K562 (cell line): ENCODE measurements at regions not wholly inside any gene's neighbourhood (a gene's known extent, or its start where the extent isn't known, plus 50 kb on each side); places are given as distances from the start of the nearest gene placed in this dataset.

Source experiments
- ATAC-seq: fragments of 200-7000 bp; cut with Tn5 transposase; 3 replicates; pipeline ENCODE4 v1.9.1; 2020; ENCODE audit warnings: moderate library complexity
- BruUV-seq: library from RNA; stranded (reverse); fragments of 400-500 nt; replicated peaks from 2 replicates; lab custom pipeline; 2021; lab: Mats Ljungman, UMichigan
- CTCF ChIA-PET: fragments of 300-600 bp; formaldehyde crosslinking; extraction: SDS; loops from one replicate; lab custom pipeline; 2021; ENCODE audit warnings: low intra/inter-chr PET ratio; lab: Yijun Ruan, JAX
- POLR2A ChIA-PET: fragments of 300-600, 350-650 bp; sonication (Branson Sonifier 250); formaldehyde crosslinking; extraction: SDS; loops from one replicate; lab custom pipeline; 2021; ENCODE audit warnings: antibody characterized with exemption, inconsistent platforms; lab: Yijun Ruan, JAX
- DNase-seq, 4 experiments: peaks; one replicate each; pipeline versions ENCODE4 v3.0.0 to v3.0.0-alpha.2; 2011 to 2018; ENCODE audit warnings: low spot score in 3 of 4, mixed read lengths in 3 of 4; ENCODE audit errors: extremely low read depth in 1 of 4
- FAIRE-seq: peaks from 2 replicates; lab custom pipeline; 2011; peaks lifted over from hg19 to GRCh38; lab: Jason Lieb, UNC
- H2AFZ ChIP-seq: 2 replicates; pipeline ENCODE4 v1.6.0; 2011; ENCODE audit warnings: low read depth, low read length, control low read depth, inconsistent platforms
- H3K27ac ChIP-seq: fragments of 200-600 bp; 3 replicates; pipeline ENCODE4 v1.8.0; 2011; ENCODE audit warnings: low read depth, mild to moderate bottlenecking, control low read depth, inconsistent platforms, low read length, moderate library complexity, mixed read lengths; ENCODE audit errors: extremely low read depth
- H3K27me3 ChIP-seq, 2 experiments: fragments of 300-600 bp in 1 of 2; 2 replicates in 1 of 2; 3 replicates in 1 of 2; pipeline versions ENCODE4 v1.6.0 to v1.8.0; 2011; ENCODE audit warnings: inconsistent platforms in 2 of 2, low read length in 2 of 2, mild to moderate bottlenecking in 1 of 2, mixed read lengths in 1 of 2, moderate library complexity in 1 of 2; ENCODE audit not compliant: control insufficient read depth in 2 of 2, insufficient read depth in 2 of 2
- H3K36me3 ChIP-seq: fragments of 300-600 bp; 3 replicates; pipeline ENCODE4 v1.8.0; 2011; ENCODE audit warnings: mild to moderate bottlenecking, low read length, inconsistent platforms; ENCODE audit not compliant: control insufficient read depth, insufficient read depth
- H3K4me1 ChIP-seq, 2 experiments: fragments of 200-600 bp in 1 of 2; replicated peaks in 1 of 2; 2 replicates in 1 of 2; 3 replicates in 1 of 2; pipeline versions ENCODE4 v1.5.1 to v1.8.0; 2011; ENCODE audit warnings: inconsistent platforms in 2 of 2, low read length in 2 of 2, mild to moderate bottlenecking in 1 of 2, mixed read lengths in 1 of 2, moderate library complexity in 1 of 2; ENCODE audit not compliant: control insufficient read depth in 2 of 2, insufficient read depth in 2 of 2
- H3K4me2 ChIP-seq: 2 replicates; pipeline ENCODE4 v1.6.1; 2011; ENCODE audit warnings: low read length, control low read depth, inconsistent platforms, mixed read lengths; ENCODE audit not compliant: insufficient read depth
- H3K4me3 ChIP-seq: fragments of 200-600 bp; sonication (generic), shearing (Covaris generic); 2 replicates; pipeline ENCODE4 v1.5.1; 2016; ENCODE audit warnings: control low read depth, inconsistent platforms
- H3K79me2 ChIP-seq: fragments of 200-600 bp; 3 replicates; pipeline ENCODE4 v1.8.0; 2011; ENCODE audit warnings: low read length, inconsistent platforms; ENCODE audit not compliant: control insufficient read depth, insufficient read depth
- H3K9ac ChIP-seq, 2 experiments: 2 replicates each; pipeline versions ENCODE4 v1.6.0 to v1.6.1; 2011; ENCODE audit warnings: low read depth in 2 of 2, low read length in 2 of 2, control low read depth in 1 of 2, inconsistent platforms in 1 of 2, mild to moderate bottlenecking in 1 of 2, mixed read lengths in 1 of 2; ENCODE audit not compliant: insufficient read depth in 1 of 2
- H3K9me1 ChIP-seq: one replicate; pipeline ENCODE4 v1.6.0; 2011; ENCODE audit warnings: inconsistent platforms, mild to moderate bottlenecking, low read length, moderate library complexity; ENCODE audit not compliant: control insufficient read depth, insufficient read depth
- H3K9me3 ChIP-seq: replicated peaks from 2 replicates; pipeline ENCODE4 v1.5.1; 2011; ENCODE audit warnings: low read depth, low read length, inconsistent platforms; ENCODE audit not compliant: control insufficient read depth, insufficient read depth
- H4K20me1 ChIP-seq: replicated peaks from 2 replicates; pipeline ENCODE4 v1.6.1; 2011; ENCODE audit warnings: low read length, inconsistent platforms, mixed read lengths; ENCODE audit not compliant: control insufficient read depth, insufficient read depth
- CCNT2 ChIP-seq: IDR thresholded peaks from 2 replicates; pipeline ENCODE4 v1.6.1; 2011; ENCODE audit warnings: borderline replicate concordance, low read depth, mild to moderate bottlenecking, moderate library complexity, mixed read lengths, low read length; ENCODE audit not compliant: insufficient read length; ENCODE audit errors: extremely low read depth
- CEBPB ChIP-seq: fragments of 450-650 bp; IDR thresholded peaks from 2 replicates; pipeline ENCODE4 v1.6.1; 2016; ENCODE audit warnings: missing genetic modification characterization, missing compliant biosample characterization
- EP300 ChIP-seq: IDR thresholded peaks from 2 replicates; pipeline ENCODE4 v1.6.1; 2012; ENCODE audit warnings: low read length, improper control_type of control experiment
- HNRNPUL1 ChIP-seq: fragments of 200-400 bp; formaldehyde crosslinking; IDR thresholded peaks from 2 replicates; pipeline ENCODE4 v1.6.1; 2017; ENCODE audit warnings: low read length
- KLF6 ChIP-seq: fragments of 250-450 bp; sonication (Bioruptor Pico); IDR thresholded peaks from 2 replicates; pipeline ENCODE4 v1.4.0; 2020; ENCODE audit warnings: mild to moderate bottlenecking, moderate library complexity, borderline replicate concordance
- MAFF ChIP-seq: IDR thresholded peaks from 2 replicates; pipeline ENCODE4 v1.6.1; 2012; ENCODE audit warnings: low read length, improper control_type of control experiment
- MAFK ChIP-seq: IDR thresholded peaks from 2 replicates; pipeline ENCODE4 v1.6.1; 2011; ENCODE audit warnings: low read length, improper control_type of control experiment
- MYNN ChIP-seq, 2 experiments: sonication (generic); formaldehyde crosslinking in 1 of 2; IDR thresholded peaks; 2 replicates each; pipeline versions ENCODE4 v1.5.0 to v1.6.1; 2016 to 2020; ENCODE audit warnings: antibody characterized with exemption in 1 of 2, missing genetic modification reagents in 1 of 2
- NFE2 ChIP-seq: IDR thresholded peaks from 2 replicates; pipeline ENCODE4 v1.6.1; 2014; ENCODE audit warnings: antibody characterized with exemption, low read depth
- RBM25 ChIP-seq: fragments of 200-400 bp; formaldehyde crosslinking; IDR thresholded peaks from 2 replicates; pipeline ENCODE4 v1.6.1; 2018; ENCODE audit warnings: low read length, low read depth, moderate library complexity; ENCODE audit not compliant: severe bottlenecking
- SIX5 ChIP-seq, 2 experiments: IDR thresholded peaks; 2 replicates each; pipeline ENCODE4 v1.6.1; 2011; ENCODE audit warnings: low read length in 2 of 2, borderline replicate concordance in 1 of 2, low read depth in 1 of 2, mild to moderate bottlenecking in 1 of 2, moderate library complexity in 1 of 2; ENCODE audit not compliant: insufficient read depth in 1 of 2
- SMC3 ChIP-seq: conservative IDR thresholded peaks from 2 replicates; pipeline ENCODE4 v1.6.1; 2011; ENCODE audit warnings: low read depth, low read length, improper control_type of control experiment; ENCODE audit not compliant: insufficient read depth
- SOX6 ChIP-seq: fragments of 450-650 bp; IDR thresholded peaks from 2 replicates; pipeline ENCODE4 v1.6.1; 2014; ENCODE audit warnings: mild to moderate bottlenecking
- TAF15 ChIP-seq: fragments of 200-400 bp; formaldehyde crosslinking; IDR thresholded peaks from 2 replicates; pipeline ENCODE4 v1.6.1; 2017; ENCODE audit warnings: mild to moderate bottlenecking, low read depth, low read length, moderate library complexity
- ZNF274 ChIP-seq: IDR thresholded peaks from 2 replicates; pipeline ENCODE4 v1.6.1; 2011; ENCODE audit warnings: low read depth, mild to moderate bottlenecking, low read length, moderate library complexity, borderline replicate concordance
- ZNF316 ChIP-seq: fragments of 450-650 bp; IDR thresholded peaks from 2 replicates; pipeline ENCODE4 v1.6.1; 2016
- ZNF431 ChIP-seq: sonication (generic); formaldehyde crosslinking; IDR thresholded peaks from 2 replicates; pipeline ENCODE4 v1.8.0; 2022; ENCODE audit warnings: mild to moderate bottlenecking, missing genetic modification reagents
- ZNF717 ChIP-seq: fragments of 250-450 bp; sonication (Bioruptor Pico); IDR thresholded peaks from 2 replicates; pipeline ENCODE4 v1.5.0; 2021
- whole genome bisulfite sequencing: fragments of 100-300 bp; shearing (Covaris generic); methylation state at CpG from one replicate; pipeline ENCODE4 v1.1.6; 2016; ENCODE audit warnings: low coverage, mixed read lengths; ENCODE audit not compliant: insufficient coverage; ENCODE audit errors: missing lambda C conversion rate; 5-methylcytosine and 5-hydroxymethylcytosine counted together
- in situ Hi-C: fragments of 300-500 bp; cut with MboI; formaldehyde crosslinking; loops from 4 replicates; pipeline ENCODE4 v1.15.0; 2018; ENCODE audit warnings: inconsistent platforms, mixed read lengths
- intact Hi-C: fragments of 100-400 bp; cut with micrococcal nuclease; formaldehyde crosslinking; loops from 2 replicates; pipeline ENCODE4 v1.14.2; 2022
- TF ChIP-seq, protein P1 (sequence below): fragments of 450-650 bp; formaldehyde crosslinking; IDR thresholded peaks from 2 replicates; pipeline ENCODE4 v1.4.0; 2020; ENCODE audit warnings: mild to moderate bottlenecking, mixed read lengths
- TF ChIP-seq, protein P2 (sequence below): sonication (generic); formaldehyde crosslinking; IDR thresholded peaks from 2 replicates; pipeline ENCODE4 v1.8.0; 2022; ENCODE audit warnings: mild to moderate bottlenecking, low read depth, missing genetic modification reagents
- TF ChIP-seq, protein P3 (sequence below), 2 experiments: fragments of 450-650 bp in 1 of 2; sonication (generic) in 1 of 2; formaldehyde crosslinking; conservative IDR thresholded peaks; 2 replicates each; pipeline versions ENCODE4 v1.4.0 to v1.8.1; 2020 to 2022; ENCODE audit warnings: mild to moderate bottlenecking in 1 of 2, missing genetic modification reagents in 1 of 2

DNA sequence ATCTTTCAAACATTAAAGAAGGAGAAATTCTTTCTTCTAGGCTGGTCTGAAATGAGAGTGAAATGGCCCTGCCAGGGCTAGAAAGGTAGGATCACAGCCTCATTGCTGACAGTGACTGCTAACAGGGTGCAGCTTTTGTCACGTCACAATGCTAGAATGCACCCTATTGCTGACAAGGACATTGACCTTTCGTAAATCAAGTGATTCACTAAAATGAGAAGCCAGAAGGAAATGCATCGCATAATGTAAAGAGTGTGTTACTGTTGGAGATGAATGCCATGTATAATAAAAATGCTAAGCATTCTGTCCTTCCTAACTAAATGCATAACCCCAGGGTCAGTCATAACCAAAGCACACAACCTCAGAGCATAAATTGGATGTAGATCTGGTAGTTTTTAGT is 732.9 kb downstream of the TDRD15 start (continued):
- TF ChIP-seq RBM25 (no peak), HNRNPUL1 (no peak)

DNA sequence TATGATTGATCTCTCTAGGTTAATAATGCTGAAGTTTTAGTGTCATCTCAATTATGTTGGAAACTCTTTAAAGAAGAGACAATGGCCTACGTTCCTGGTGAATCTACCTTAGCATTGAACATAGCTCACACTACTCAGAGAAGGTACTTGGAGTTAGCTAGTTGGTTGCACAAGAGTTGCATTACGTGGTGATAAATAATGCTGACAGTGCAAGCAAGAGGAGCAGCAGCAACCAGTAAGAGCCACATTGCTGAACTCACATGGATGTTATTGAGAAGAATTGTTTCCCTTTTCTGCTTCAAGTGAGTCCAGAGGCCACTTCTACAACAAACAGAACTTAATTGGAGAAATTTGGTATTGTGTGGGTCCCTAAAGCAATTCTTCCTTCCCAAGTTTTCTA is 737.1 kb downstream of the TDRD15 start:
- H3K9me1 ChIP-seq = no peaks in the 10 kb centered on the region
- no peaks in the 10 kb centered on the region for H3K4me1 ChIP-seq
- no peaks in the 10 kb centered on the region for H3K27me3 ChIP-seq
- no peak for FAIRE-seq
- H3K9ac ChIP-seq = no peak overlapping the region
- H2AFZ ChIP-seq = no peak overlapping the region
- no peak for ATAC-seq
- H3K79me2 ChIP-seq = no peaks in the 10 kb centered on the region
- H3K9me3 ChIP-seq = 0 out of 2 replicates have a peak, but pooled peaks cover 3% of the 10 kb centered on the region
- H4K20me1 ChIP-seq = no peaks in the 10 kb centered on the region
- no peak overlapping the region for H3K4me2 ChIP-seq
- no peak for DNase-seq
- H3K36me3 ChIP-seq = no peaks in the 10 kb centered on the region
- POLR2A ChIA-PET = no interaction called here
- H3K27ac ChIP-seq = no peak overlapping the region
- in situ Hi-C loops (no loop called here), intact Hi-C loops (no loop called here)
- CTCF ChIA-PET = no interaction called here
- BruUV-seq = no TSS peak
- WGBS = 0% methylated on average over 2 of the region's 2 CpGs
- H3K4me3 ChIP-seq = no peak overlapping the region
- no peak for TF ChIP-seq NFE2
- TF ChIP-seq, protein P1, sequence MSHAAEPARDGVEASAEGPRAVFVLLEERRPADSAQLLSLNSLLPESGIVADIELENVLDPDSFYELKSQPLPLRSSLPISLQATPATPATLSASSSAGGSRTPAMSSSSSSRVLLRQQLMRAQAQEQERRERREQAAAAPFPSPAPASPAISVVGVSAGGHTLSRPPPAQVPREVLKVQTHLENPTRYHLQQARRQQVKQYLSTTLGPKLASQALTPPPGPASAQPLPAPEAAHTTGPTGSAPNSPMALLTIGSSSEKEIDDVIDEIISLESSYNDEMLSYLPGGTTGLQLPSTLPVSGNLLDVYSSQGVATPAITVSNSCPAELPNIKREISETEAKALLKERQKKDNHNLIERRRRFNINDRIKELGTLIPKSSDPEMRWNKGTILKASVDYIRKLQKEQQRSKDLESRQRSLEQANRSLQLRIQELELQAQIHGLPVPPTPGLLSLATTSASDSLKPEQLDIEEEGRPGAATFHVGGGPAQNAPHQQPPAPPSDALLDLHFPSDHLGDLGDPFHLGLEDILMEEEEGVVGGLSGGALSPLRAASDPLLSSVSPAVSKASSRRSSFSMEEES (CRISPR knock-in tag) = no peak
- no peak for TF ChIP-seq SIX5 (IDR thresholded peaks at IDR 0.05; ENCODE audit: borderline replicate concordance in 1 of 2, insufficient read depth in 1 of 2, low read depth in 1 of 2, low read length in 2 of 2)
- no peak for TF ChIP-seq ZNF717 (CRISPR knock-in tag)
- TF ChIP-seq ZNF316 = peak; percentile 29; the same call in 1 of the 2 replicates
- peak; percentile 22; the same call in 1 of the 2 replicates for TF ChIP-seq MAFF
- TF ChIP-seq CEBPB (tag) = no peak
- TF ChIP-seq KLF6 = no peak
- TF ChIP-seq ZNF431 = no peak
- TF ChIP-seq MYNN (IDR thresholded peaks at IDR 0.05) = no peak
- no peak for TF ChIP-seq MYNN (CRISPR knock-in tag; IDR thresholded peaks at IDR 0.05)
- no peak for TF ChIP-seq TAF15
- TF ChIP-seq, protein P2, sequence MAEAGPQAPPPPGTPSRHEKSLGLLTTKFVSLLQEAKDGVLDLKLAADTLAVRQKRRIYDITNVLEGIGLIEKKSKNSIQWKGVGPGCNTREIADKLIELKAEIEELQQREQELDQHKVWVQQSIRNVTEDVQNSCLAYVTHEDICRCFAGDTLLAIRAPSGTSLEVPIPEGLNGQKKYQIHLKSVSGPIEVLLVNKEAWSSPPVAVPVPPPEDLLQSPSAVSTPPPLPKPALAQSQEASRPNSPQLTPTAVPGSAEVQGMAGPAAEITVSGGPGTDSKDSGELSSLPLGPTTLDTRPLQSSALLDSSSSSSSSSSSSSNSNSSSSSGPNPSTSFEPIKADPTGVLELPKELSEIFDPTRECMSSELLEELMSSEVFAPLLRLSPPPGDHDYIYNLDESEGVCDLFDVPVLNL = no peak
- TF ChIP-seq EP300 = no peak
- TF ChIP-seq, protein P3, sequence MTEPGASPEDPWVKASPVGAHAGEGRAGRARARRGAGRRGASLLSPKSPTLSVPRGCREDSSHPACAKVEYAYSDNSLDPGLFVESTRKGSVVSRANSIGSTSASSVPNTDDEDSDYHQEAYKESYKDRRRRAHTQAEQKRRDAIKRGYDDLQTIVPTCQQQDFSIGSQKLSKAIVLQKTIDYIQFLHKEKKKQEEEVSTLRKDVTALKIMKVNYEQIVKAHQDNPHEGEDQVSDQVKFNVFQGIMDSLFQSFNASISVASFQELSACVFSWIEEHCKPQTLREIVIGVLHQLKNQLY (CRISPR knock-in tag; conservative IDR thresholded peaks at IDR 0.05) = no peak
- TF ChIP-seq SOX6 = no peak
- peak; percentile 39; the same call in 1 of the 2 replicates for TF ChIP-seq MAFK
- no peak for TF ChIP-seq ZNF274
- no peak for TF ChIP-seq SMC3
- TF ChIP-seq CCNT2 = no peak
